Ishikawa (cell line): ENCODE measurements at regions not wholly inside any gene's neighbourhood (a gene's known extent, or its start where the extent isn't known, plus 50 kb on each side); places are given as distances from the start of the nearest gene placed in this dataset.

Experiments
- EP300 ChIP-seq: IDR thresholded peaks from 2 replicates; pipeline ENCODE4 v1.6.1; 2012; ENCODE audit warnings: borderline replicate concordance
- FOXM1 ChIP-seq: IDR thresholded peaks from 2 replicates; pipeline ENCODE4 v1.6.1; 2012; ENCODE audit warnings: low read depth, borderline replicate concordance
- RAD21 ChIP-seq: IDR thresholded peaks from 2 replicates; pipeline ENCODE4 v1.6.1; 2012; ENCODE audit warnings: low read depth
- TCF12 ChIP-seq: IDR thresholded peaks from 2 replicates; pipeline ENCODE4 v1.6.1; 2012; ENCODE audit warnings: low read depth

DNA sequence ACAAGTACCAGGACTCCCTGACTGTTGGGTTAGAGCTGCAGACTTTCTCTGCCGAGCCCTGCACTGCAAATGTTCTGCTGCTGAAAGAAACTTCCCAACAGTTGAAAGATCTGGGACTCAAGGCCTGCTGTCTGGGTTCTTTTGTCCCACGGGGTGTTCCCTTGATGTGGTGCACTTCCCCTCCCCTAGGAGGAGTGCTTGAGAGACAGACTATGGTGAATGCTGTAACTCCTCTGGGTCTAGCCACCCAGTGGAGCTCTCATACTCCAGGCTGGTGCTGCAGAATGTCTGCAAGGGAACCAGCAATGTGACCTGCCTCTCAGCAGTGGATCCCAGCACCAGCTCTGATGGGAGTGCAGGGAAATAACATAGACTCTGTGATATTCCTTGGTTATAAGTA, 129.2 kb upstream of the SLCO1B1 start:
- TF ChIP-seq TCF12 (no peak), EP300 (no peak), FOXM1 (no peak), RAD21 (no peak)
